NB4 (cell line): ENCODE measurements at regions not wholly inside any gene's neighbourhood (a gene's known extent, or its start where the extent isn't known, plus 50 kb on each side); places are given as distances from the start of the nearest gene placed in this dataset.

Experiments used
- DNase-seq: peaks from one replicate; pipeline ENCODE4 v3.0.0; 2010; ENCODE audit warnings: low read depth
- H3K4me3 ChIP-seq: one replicate; pipeline ENCODE4 v1.5.1; 2011; ENCODE audit warnings: mild to moderate bottlenecking, low read depth, low read length, moderate library complexity
- MYC ChIP-seq: IDR thresholded peaks from 2 replicates; pipeline ENCODE4 v1.6.1; 2011; ENCODE audit warnings: low read depth, low read length
- POLR2A ChIP-seq: IDR thresholded peaks from 2 replicates; pipeline ENCODE4 v1.6.1; 2011; ENCODE audit warnings: mild to moderate bottlenecking; ENCODE audit not compliant: insufficient read length; ENCODE audit errors: extremely low read depth
- TF ChIP-seq, protein P1 (sequence below): IDR thresholded peaks from 2 replicates; pipeline ENCODE4 v1.6.1; 2011; ENCODE audit warnings: low read depth, low read length
- TF ChIP-seq, protein P2 (sequence below): IDR thresholded peaks from one replicate; pipeline ENCODE4 v1.5.1; 2012; ENCODE audit warnings: low read depth, low read length

DNA sequence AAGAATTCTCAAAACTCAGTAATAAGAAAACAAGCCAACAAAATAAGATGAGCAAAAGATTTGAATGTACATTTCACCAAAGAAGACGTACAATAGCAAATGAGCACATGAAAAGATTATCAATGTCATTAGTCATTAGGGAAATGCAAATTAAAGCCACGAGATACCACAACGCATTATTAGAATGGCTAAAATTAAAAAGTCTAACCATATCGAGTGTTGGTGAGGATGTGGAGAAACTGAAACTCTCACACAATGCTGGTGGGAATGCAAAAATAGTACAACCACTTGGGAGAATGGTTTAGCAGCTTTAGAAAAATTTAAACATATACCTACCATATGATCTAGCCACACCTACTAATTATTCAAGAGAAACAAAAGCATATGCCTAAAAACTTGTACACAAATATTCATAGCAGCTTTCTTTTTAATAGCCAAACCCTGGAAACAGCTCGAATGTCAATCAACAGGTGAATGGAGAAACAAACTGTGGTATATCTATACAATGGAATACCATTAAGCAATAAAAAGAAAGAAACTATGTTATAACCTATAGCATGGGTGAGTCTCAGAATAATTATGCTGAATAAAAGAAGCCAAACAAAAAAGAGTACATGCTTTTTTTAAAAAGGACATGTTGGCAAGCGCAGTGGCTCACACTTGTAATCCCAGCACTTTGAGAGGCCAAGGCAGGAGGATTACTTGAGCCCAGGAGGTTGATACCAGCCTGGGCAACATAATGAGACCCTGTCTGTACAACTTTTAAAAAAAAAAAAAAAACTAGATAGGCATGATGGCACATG is 103.6 kb downstream of the LITAF start:
- H3K4me3 ChIP-seq: no peak overlapping the region
- no peak for TF ChIP-seq POLR2A
- no peak for DNase-seq

DNA sequence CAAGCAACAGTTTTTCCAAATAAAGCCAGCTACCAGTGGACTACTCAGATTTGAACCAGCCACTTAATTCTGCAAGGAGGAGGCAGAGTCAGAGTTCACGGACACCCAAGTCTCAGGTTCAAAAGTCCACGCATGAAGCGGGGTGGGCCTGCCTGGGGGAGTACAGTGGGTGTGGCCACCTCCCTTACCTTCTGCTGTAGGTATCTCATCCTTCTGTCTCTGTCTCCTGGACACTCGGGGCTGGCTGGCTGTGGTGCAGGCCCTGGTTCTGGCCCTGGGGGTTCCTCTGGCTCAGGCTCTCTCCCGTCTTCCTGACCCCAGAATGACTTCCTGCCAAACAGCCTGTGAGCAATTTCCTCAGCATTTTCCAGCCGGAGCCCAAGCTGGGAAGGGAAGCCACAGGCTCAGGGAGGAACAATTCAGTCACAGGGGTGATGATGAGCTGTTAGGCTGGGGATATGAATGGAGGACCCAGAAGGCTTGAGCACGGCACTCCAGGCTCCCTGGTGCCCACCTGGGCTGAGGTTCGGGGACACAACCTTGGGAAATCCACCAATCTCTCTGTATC is 101.9 kb downstream of the LITAF start:
- H3K4me3 ChIP-seq: no peak overlapping the region
- no peak for DNase-seq
- TF ChIP-seq, protein P1, sequence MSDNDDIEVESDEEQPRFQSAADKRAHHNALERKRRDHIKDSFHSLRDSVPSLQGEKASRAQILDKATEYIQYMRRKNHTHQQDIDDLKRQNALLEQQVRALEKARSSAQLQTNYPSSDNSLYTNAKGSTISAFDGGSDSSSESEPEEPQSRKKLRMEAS: no peak
- TF ChIP-seq POLR2A: no peak
- TF ChIP-seq, protein P2, sequence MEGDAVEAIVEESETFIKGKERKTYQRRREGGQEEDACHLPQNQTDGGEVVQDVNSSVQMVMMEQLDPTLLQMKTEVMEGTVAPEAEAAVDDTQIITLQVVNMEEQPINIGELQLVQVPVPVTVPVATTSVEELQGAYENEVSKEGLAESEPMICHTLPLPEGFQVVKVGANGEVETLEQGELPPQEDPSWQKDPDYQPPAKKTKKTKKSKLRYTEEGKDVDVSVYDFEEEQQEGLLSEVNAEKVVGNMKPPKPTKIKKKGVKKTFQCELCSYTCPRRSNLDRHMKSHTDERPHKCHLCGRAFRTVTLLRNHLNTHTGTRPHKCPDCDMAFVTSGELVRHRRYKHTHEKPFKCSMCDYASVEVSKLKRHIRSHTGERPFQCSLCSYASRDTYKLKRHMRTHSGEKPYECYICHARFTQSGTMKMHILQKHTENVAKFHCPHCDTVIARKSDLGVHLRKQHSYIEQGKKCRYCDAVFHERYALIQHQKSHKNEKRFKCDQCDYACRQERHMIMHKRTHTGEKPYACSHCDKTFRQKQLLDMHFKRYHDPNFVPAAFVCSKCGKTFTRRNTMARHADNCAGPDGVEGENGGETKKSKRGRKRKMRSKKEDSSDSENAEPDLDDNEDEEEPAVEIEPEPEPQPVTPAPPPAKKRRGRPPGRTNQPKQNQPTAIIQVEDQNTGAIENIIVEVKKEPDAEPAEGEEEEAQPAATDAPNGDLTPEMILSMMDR: no peak
- TF ChIP-seq MYC: no peak

DNA sequence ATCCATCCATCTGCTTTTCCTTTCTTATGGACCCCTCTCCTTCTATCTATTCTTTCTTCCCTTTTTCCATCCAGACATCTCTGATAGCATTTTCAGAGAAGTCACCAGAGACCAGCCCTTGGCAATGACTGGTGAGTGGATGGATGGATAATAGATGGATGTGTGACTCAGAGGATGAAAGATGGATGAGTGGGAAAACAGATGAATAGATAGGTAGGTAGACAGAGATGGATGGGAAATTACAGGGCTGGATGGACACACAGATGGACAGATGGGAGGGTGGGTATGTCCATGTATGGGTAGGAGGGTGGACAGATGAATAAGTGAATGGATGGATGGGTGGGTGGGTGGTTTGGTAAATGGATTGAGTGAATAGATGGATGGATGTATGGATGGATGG is 101.0 kb downstream of the LITAF start:
- DNase-seq: no peak
- TF ChIP-seq, protein P1: no peak
- no peak for TF ChIP-seq POLR2A
- TF ChIP-seq MYC: no peak
- TF ChIP-seq, protein P2: no peak
- no peak overlapping the region for H3K4me3 ChIP-seq

DNA sequence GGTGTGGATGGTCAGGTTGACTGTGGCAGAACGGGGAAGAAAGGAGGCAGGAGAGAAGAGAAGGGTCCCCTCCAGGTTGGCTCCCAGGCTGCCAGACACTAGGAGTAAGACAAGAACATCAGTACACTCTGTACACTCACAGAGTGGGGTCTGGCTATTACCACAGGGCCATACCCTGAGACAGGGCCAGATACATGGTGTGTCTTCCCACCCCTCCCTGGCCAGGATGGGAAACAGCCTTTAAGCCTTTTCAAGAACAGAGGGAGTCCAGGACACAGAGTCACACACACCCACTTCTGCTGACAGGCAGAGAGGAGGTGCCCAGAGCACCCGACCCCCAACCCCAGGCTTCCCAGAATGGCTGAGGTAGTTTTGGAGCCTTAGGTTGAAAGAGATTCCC is 99.4 kb downstream of the LITAF start:
- no peak for TF ChIP-seq MYC
- TF ChIP-seq, protein P1: no peak
- H3K4me3 ChIP-seq: no peak overlapping the region
- DNase-seq: no peak

DNA sequence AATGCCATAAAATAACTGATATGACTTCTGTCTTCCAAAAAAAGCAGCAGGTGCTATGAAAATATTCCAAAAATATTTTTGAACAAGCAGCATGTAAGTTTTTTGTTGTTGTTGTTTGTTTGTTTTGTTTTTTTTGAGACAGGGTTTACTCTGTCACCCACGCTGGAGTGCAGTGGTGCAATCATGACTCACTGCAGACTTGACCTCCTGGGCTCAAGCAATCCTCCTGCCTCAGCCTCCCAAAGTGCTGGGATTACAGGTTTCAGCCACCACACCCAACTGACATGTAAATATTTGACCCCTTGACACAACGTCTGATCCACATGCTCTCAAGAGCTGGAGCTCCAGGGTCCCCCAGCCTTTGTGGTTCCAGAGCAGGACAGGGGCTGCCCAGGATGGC is 98.4 kb downstream of the LITAF start:
- DNase-seq: no peak
- TF ChIP-seq, protein P2: no peak
- H3K4me3 ChIP-seq: no peak overlapping the region

DNA sequence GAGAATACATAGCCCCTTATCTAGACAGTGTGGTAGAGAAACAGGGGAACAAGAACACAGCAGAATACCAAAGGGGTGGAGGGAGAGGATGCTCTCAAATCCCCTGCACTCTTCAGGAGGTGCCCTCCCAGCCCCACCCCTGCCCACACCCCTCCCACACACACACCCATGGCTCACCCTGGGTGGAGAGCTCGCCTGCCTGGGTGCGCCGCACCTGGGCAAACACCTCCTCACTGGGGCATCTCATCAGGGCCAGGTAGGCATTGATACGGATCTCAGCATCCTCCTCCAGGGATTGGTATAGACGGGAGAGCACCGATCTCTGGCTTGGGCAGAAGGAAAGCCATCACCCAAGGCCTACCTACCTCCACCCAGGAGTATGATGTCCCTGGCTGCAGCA is 95.2 kb downstream of the LITAF start:
- no peak for DNase-seq
- TF ChIP-seq, protein P1: no peak
- TF ChIP-seq, protein P2: no peak
- TF ChIP-seq MYC (no peak), POLR2A (no peak)
- no peak overlapping the region for H3K4me3 ChIP-seq

DNA sequence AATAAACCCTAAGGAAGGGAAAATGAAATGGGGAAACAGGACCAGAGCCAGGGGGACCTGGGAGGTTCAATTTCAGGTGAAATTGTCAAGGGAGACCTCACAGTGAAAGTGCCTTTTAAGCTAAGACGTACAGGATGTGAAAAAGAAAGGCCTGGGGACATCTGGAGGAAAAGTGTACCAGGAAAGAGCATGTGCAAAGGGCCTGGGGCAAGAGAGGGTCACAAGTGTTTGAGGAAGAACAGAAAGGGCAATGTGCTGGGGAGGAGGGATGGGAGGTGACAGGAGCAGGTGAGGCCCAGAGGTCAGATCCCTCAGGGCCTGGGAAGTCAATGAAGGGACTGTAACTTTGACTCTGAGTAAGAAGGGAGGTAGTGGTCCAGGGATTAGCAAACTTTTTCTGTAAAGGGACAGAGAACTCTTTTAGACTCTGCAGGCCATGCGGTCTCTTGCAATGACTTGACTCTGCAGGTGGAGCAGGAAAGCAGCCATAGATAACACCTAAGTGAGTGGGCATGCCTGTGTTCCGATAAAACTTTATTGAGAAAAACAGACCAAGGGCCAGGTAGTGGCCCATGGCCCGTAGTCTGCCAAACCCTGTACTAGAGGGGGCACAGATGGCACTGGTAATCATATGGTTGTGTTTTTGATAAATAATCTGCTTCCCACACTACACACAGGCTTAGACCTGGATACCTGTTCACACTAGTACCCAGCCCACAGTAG is 93.8 kb downstream of the LITAF start:
- no peak overlapping the region for H3K4me3 ChIP-seq
- no peak for DNase-seq
- TF ChIP-seq MYC (no peak), POLR2A (no peak)
- TF ChIP-seq, protein P2: no peak
- TF ChIP-seq, protein P1: no peak
